Smooth muscle cell (in vitro differentiated cells): ENCODE measurements at regions not wholly inside any gene's neighbourhood (a gene's known extent, or its start where the extent isn't known, plus 50 kb on each side); places are given as distances from the start of the nearest gene placed in this dataset.
"Not testable (repeated sequence)": the region's sequence is repeated elsewhere in the genome, so short reads cannot be mapped to it uniquely, and the experiment has no call there.

Experiments
- DNase-seq: peaks from one replicate; lab custom pipeline; 2025; ENCODE audit not compliant: unreplicated experiment; lab: John Stamatoyannopoulos, UW
- H2AFZ ChIP-seq: fragments of 200-600 bp; sonication (generic); 2 replicates; pipeline ENCODE4 v1.6.0; 2016; ENCODE audit warnings: antibody characterized with exemption, low read depth, mild to moderate bottlenecking
- H3F3A ChIP-seq: fragments of 200-600 bp; sonication (generic); 2 replicates; pipeline ENCODE4 v1.6.0; 2017; ENCODE audit warnings: antibody characterized with exemption, low read depth
- H3K27ac ChIP-seq: fragments of 200-600 bp; sonication (generic); 2 replicates; pipeline ENCODE4 v1.5.1; 2016; ENCODE audit warnings: low read depth, mild to moderate bottlenecking
- H3K27me3 ChIP-seq: fragments of 200-600 bp; sonication (generic); 2 replicates; pipeline ENCODE4 v1.6.1; 2016; ENCODE audit warnings: low read depth, mild to moderate bottlenecking
- H3K36me3 ChIP-seq: fragments of 200-600 bp; sonication (generic); 2 replicates; pipeline ENCODE4 v1.5.1; 2016; ENCODE audit warnings: low read depth
- H3K4me1 ChIP-seq: fragments of 200-600 bp; sonication (generic); 2 replicates; pipeline ENCODE4 v1.5.1; 2016; ENCODE audit warnings: low read depth
- H3K4me2 ChIP-seq: fragments of 200-600 bp; sonication (generic); 2 replicates; pipeline ENCODE4 v1.6.0; 2016; ENCODE audit warnings: mild to moderate bottlenecking
- H3K4me3 ChIP-seq: fragments of 200-600 bp; sonication (generic); 2 replicates; pipeline ENCODE4 v1.5.1; 2016; ENCODE audit warnings: mild to moderate bottlenecking
- H3K79me2 ChIP-seq: fragments of 200-600 bp; sonication (generic); 2 replicates; pipeline ENCODE4 v1.6.0; 2016; ENCODE audit warnings: low read depth, mild to moderate bottlenecking
- H3K9ac ChIP-seq: fragments of 200-600 bp; sonication (generic); 2 replicates; pipeline ENCODE4 v1.6.0; 2016; ENCODE audit warnings: low read depth
- H3K9me3 ChIP-seq: fragments of 200-600 bp; sonication (generic); replicated peaks from 2 replicates; pipeline ENCODE4 v1.5.1; 2016; ENCODE audit warnings: low read depth
- H4K20me1 ChIP-seq: fragments of 200-600 bp; sonication (generic); 2 replicates; pipeline ENCODE4 v1.6.0; 2016; ENCODE audit warnings: low read depth
- WGBS: methylation state at CpG from one replicate; pipeline ENCODE4 v1.1.7; 2016; ENCODE audit warnings: low lambda C conversion rate; 5-methylcytosine and 5-hydroxymethylcytosine counted together
- TF ChIP-seq, protein P1 (sequence below): fragments of 200-600 bp; sonication (generic); IDR thresholded peaks from 2 replicates; pipeline ENCODE4 v1.5.1; 2017; ENCODE audit warnings: borderline replicate concordance, mild to moderate bottlenecking, antibody characterized with exemption; ENCODE audit not compliant: insufficient read depth, poor library complexity, severe bottlenecking

GRCh38 chr9:135181336-135181735 lies 93.9 kb downstream of the OLFM1 start:
- Histone ChIP-seq H4K20me1 (no peaks in the 10 kb centered on the region), H2AFZ (no peak overlapping the region), H3K4me3 (no peak overlapping the region), H3K9me3 (no peaks in the 10 kb centered on the region), H3K9ac (no peak overlapping the region), H3K27me3 (peaks cover 3% of the 10 kb centered on the region), H3K27ac (no peak overlapping the region), H3K79me2 (no peaks in the 10 kb centered on the region), H3K4me1 (no peaks in the 10 kb centered on the region), H3K4me2 (no peak overlapping the region), H3K36me3 (no peaks in the 10 kb centered on the region), H3F3A (no peaks in the 10 kb centered on the region)
- TF ChIP-seq, protein P1, sequence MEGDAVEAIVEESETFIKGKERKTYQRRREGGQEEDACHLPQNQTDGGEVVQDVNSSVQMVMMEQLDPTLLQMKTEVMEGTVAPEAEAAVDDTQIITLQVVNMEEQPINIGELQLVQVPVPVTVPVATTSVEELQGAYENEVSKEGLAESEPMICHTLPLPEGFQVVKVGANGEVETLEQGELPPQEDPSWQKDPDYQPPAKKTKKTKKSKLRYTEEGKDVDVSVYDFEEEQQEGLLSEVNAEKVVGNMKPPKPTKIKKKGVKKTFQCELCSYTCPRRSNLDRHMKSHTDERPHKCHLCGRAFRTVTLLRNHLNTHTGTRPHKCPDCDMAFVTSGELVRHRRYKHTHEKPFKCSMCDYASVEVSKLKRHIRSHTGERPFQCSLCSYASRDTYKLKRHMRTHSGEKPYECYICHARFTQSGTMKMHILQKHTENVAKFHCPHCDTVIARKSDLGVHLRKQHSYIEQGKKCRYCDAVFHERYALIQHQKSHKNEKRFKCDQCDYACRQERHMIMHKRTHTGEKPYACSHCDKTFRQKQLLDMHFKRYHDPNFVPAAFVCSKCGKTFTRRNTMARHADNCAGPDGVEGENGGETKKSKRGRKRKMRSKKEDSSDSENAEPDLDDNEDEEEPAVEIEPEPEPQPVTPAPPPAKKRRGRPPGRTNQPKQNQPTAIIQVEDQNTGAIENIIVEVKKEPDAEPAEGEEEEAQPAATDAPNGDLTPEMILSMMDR: no peak
- no peak for DNase-seq
- WGBS: 84% methylated on average over 8 of the region's 11 CpGs

- H3K9ac ChIP-seq, H3K27ac ChIP-seq, H3K9me3 ChIP-seq, DNase-seq, H3K4me2 ChIP-seq, H3K4me3 ChIP-seq, H3F3A ChIP-seq, H3K79me2 ChIP-seq, H3K4me1 ChIP-seq, H4K20me1 ChIP-seq, H3K27me3 ChIP-seq, H2AFZ ChIP-seq, H3K36me3 ChIP-seq: not testable (repeated sequence)
- 93% methylated on average over 10 of the region's 10 CpGs for WGBS
Observed at GRCh38 chr9:135181841-135182240, 94.4 kb downstream of the OLFM1 start.

- H3K27ac ChIP-seq: no peak overlapping the region
- no peak for DNase-seq
- no peaks in the 10 kb centered on the region for H3F3A ChIP-seq
- TF ChIP-seq, protein P1: no peak
- no peak overlapping the region for H3K9ac ChIP-seq
- no peaks in the 10 kb centered on the region for H4K20me1 ChIP-seq
- H3K9me3 ChIP-seq: no peaks in the 10 kb centered on the region
- no peaks in the 10 kb centered on the region for H3K4me1 ChIP-seq
- no peaks in the 10 kb centered on the region for H3K36me3 ChIP-seq
- H3K4me2 ChIP-seq: no peak overlapping the region
- no peaks in the 10 kb centered on the region for H3K79me2 ChIP-seq
- no peak overlapping the region for H3K4me3 ChIP-seq
- H2AFZ ChIP-seq: no peak overlapping the region
- H3K27me3 ChIP-seq: peaks cover 3% of the 10 kb centered on the region
- WGBS: 91% methylated on average over 7 of the region's 7 CpGs
Observed at GRCh38 chr9:135183069-135183468, 95.6 kb downstream of the OLFM1 start.

DNA sequence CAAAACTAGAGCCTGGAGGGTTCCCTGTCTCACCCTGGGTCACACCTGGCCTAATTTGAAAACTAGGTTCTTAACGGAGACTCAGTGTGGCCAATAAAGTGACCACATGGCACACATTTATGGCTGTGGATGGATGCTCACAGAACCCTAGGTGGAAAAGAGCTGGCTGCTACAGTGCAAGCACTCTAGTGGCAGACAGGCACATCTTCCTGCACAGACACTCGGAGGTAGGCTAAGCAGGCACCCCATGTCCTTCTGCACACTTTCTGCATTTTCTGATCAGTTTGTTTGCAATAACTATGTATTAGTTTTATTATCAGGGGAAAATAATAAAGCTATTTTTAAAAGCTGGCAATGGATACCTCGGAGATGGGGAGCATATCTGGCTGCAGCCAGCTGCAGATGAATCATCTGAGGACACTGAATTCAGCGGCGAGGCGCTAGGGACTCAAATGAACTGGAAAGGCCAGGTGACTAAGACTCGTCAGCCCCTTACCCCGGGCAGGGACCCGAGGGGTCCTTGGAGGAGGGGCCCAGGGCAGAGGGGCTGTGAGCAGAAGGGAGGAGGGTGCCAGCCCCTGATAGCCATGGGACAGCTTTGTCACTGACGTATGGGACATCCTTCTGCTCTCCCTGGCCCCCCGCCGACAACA lies 96.2 kb downstream of the OLFM1 start:
- Histone ChIP-seq H2AFZ (no peak overlapping the region), H3K4me2 (no peak overlapping the region), H3K4me1 (no peaks in the 10 kb centered on the region), H3K9me3 (no peaks in the 10 kb centered on the region), H3K4me3 (no peak overlapping the region), H3K27me3 (peaks cover 3% of the 10 kb centered on the region), H3K79me2 (no peaks in the 10 kb centered on the region), H3F3A (no peaks in the 10 kb centered on the region), H4K20me1 (no peaks in the 10 kb centered on the region), H3K36me3 (no peaks in the 10 kb centered on the region), H3K27ac (no peak overlapping the region), H3K9ac (no peak overlapping the region)
- TF ChIP-seq, protein P1: no peak
- no peak for DNase-seq
- 77% methylated on average over 12 of the region's 12 CpGs for WGBS
